ENCODE measurements at regions not wholly inside any gene's neighbourhood (a gene's known extent, or its start where the extent isn't known, plus 50 kb on each side); places are given as distances from the start of the nearest gene placed in this dataset.

GRCh38 chr10:2543142-2543886 lies 524.0 kb upstream of the PFKP start:
- DNase-seq (ENCODE audit: low spot score) = no peak
- Histone ChIP-seq H3K4me1 (ENCODE audit: insufficient read depth, low read length, poor library complexity, severe bottlenecking) (no peaks in the 10 kb centered on the region), H3K9me2 (ENCODE audit: insufficient read depth, low read length) (no peaks in the 10 kb centered on the region), H3K4me3 (ENCODE audit: low read depth, low read length, poor library complexity, severe bottlenecking) (no peak overlapping the region), H3K79me2 (ENCODE audit: insufficient read depth, low read depth, low read length) (no peaks in the 10 kb centered on the region), H4K20me1 (ENCODE audit: insufficient read depth, low read length) (no peaks in the 10 kb centered on the region), H3K27ac (ENCODE audit: low read depth, low read length, poor library complexity, severe bottlenecking) (no peak overlapping the region), H3K4me2 (ENCODE audit: low read length) (no peak overlapping the region), H3K36me3 (ENCODE audit: insufficient read depth, low read length) (no peaks in the 10 kb centered on the region), H3K9me3 (ENCODE audit: low read length) (no peaks in the 10 kb centered on the region), H2AFZ (ENCODE audit: low read length) (no peak overlapping the region)
- TF ChIP-seq EZH2phosphoT487 (IDR thresholded peaks at IDR 0.05; ENCODE audit: borderline replicate concordance, low read depth, low read length) = no peak
- ChIA-PET POLR2A (interaction anchor here (0.6 kb wide), 1 partner anchor 143 kb away, joined by 3 read pairs; no protein-coding TSS in a partner anchor), CTCF (ENCODE audit: unreplicated experiment) (no interaction called here)
- intact Hi-C loops (cut with micrococcal nuclease; ENCODE audit: unreplicated experiment) = no loop called here
- no TSS peak for BruUV-seq (replicated peaks)

- no peak for DNase-seq (ENCODE audit: low spot score)
- no peaks in the 10 kb centered on the region for H4K20me1 ChIP-seq (ENCODE audit: insufficient read depth, low read length)
- no peaks in the 10 kb centered on the region for H3K9me3 ChIP-seq (ENCODE audit: low read length)
- intact Hi-C loops (cut with micrococcal nuclease; ENCODE audit: unreplicated experiment) = no loop called here
- H3K4me3 ChIP-seq (ENCODE audit: low read depth, low read length, poor library complexity, severe bottlenecking) = no peak overlapping the region
- no peaks in the 10 kb centered on the region for H3K79me2 ChIP-seq (ENCODE audit: insufficient read depth, low read depth, low read length)
- H2AFZ ChIP-seq (ENCODE audit: low read length) = no peak overlapping the region
- H3K4me1 ChIP-seq (ENCODE audit: insufficient read depth, low read length, poor library complexity, severe bottlenecking) = no peaks in the 10 kb centered on the region
- ChIA-PET CTCF (ENCODE audit: unreplicated experiment) (no interaction called here), POLR2A (no interaction called here)
- H3K27ac ChIP-seq (ENCODE audit: low read depth, low read length, poor library complexity, severe bottlenecking) = no peak overlapping the region
- TF ChIP-seq CTCF (conservative IDR thresholded peaks at IDR 0.05; ENCODE audit: low read length) (no peak), EZH2phosphoT487 (IDR thresholded peaks at IDR 0.05; ENCODE audit: borderline replicate concordance, low read depth, low read length) (no peak)
- H3K36me3 ChIP-seq (ENCODE audit: insufficient read depth, low read length) = no peaks in the 10 kb centered on the region
- H3K9me2 ChIP-seq (ENCODE audit: insufficient read depth, low read length) = no peaks in the 10 kb centered on the region
- H3K4me2 ChIP-seq (ENCODE audit: low read length) = no peak overlapping the region
- no TSS peak for BruUV-seq (replicated peaks)
Measured at GRCh38 chr10:2541176-2541575, 526.2 kb upstream of the PFKP start.

- Histone ChIP-seq H3K4me3 (ENCODE audit: low read depth, low read length, poor library complexity, severe bottlenecking) (no peak overlapping the region), H3K79me2 (ENCODE audit: insufficient read depth, low read depth, low read length) (no peaks in the 10 kb centered on the region), H3K4me2 (ENCODE audit: low read length) (no peak overlapping the region), H3K27ac (ENCODE audit: low read depth, low read length, poor library complexity, severe bottlenecking) (no peak overlapping the region), H3K36me3 (ENCODE audit: insufficient read depth, low read length) (no peaks in the 10 kb centered on the region), H3K9me2 (ENCODE audit: insufficient read depth, low read length) (no peaks in the 10 kb centered on the region), H3K9me3 (ENCODE audit: low read length) (no peaks in the 10 kb centered on the region), H3K4me1 (ENCODE audit: insufficient read depth, low read length, poor library complexity, severe bottlenecking) (no peaks in the 10 kb centered on the region), H2AFZ (ENCODE audit: low read length) (no peak overlapping the region), H4K20me1 (ENCODE audit: insufficient read depth, low read length) (no peaks in the 10 kb centered on the region)
- BruUV-seq (replicated peaks) = no TSS peak
- CTCF ChIA-PET (ENCODE audit: unreplicated experiment) = no interaction called here
- POLR2A ChIA-PET = interaction anchor here (0.6 kb wide), 1 partner anchor 9 kb away, joined by 3 read pairs; no protein-coding TSS in a partner anchor
- intact Hi-C loops (cut with micrococcal nuclease; ENCODE audit: unreplicated experiment) = no loop called here
- no peak for DNase-seq (ENCODE audit: low spot score)
- TF ChIP-seq CTCF (conservative IDR thresholded peaks at IDR 0.05; ENCODE audit: low read length) = no peak
- no peak for TF ChIP-seq EZH2phosphoT487 (IDR thresholded peaks at IDR 0.05; ENCODE audit: borderline replicate concordance, low read depth, low read length)
Measured at GRCh38 chr10:2529945-2530344, 537.4 kb upstream of the PFKP start.
